ENCODE measurements at regions not wholly inside any gene's neighbourhood (a gene's known extent, or its start where the extent isn't known, plus 50 kb on each side); places are given as distances from the start of the nearest gene placed in this dataset.
"Not testable (repeated sequence)": the region's sequence is repeated elsewhere in the genome, so short reads cannot be mapped to it uniquely, and the experiment has no call there.

GRCh38 chr4:106775636-106776035 is 260.5 kb downstream of the DKK2 start:
- Histone ChIP-seq H2BK120ac (ENCODE audit: low read depth, low read length, poor library complexity, severe bottlenecking) (no peak overlapping the region), H2BK20ac (ENCODE audit: low read depth, low read length, poor library complexity, severe bottlenecking) (no peak overlapping the region), H2AK5ac (ENCODE audit: insufficient read length, low read length) (no peak overlapping the region), H2AFZ (ENCODE audit: low read length) (no peak overlapping the region), H2BK12ac (ENCODE audit: insufficient read length, low read depth, low read length) (no peak overlapping the region), H3K18ac (ENCODE audit: insufficient read length, low read depth, low read length) (no peak overlapping the region), H3K4ac (ENCODE audit: low read depth, low read length) (no peak overlapping the region), H3K79me1 (ENCODE audit: insufficient read depth, low read depth, low read length, poor library complexity, severe bottlenecking) (no peaks in the 10 kb centered on the region), H4K5ac (ENCODE audit: insufficient read length, low read depth, low read length) (no peak overlapping the region), H3K23ac (ENCODE audit: insufficient read length, low read depth, low read length) (no peak overlapping the region), H3K56ac (ENCODE audit: insufficient read length, low read depth, low read length) (no peak overlapping the region), H4K20me1 (ENCODE audit: control insufficient read depth, insufficient read depth, insufficient read length) (no peaks in the 10 kb centered on the region), H3K4me1 (ENCODE audit: insufficient read depth, low read length) (no peaks in the 10 kb centered on the region), H4K8ac (replicated peaks; ENCODE audit: insufficient read length, low read depth, low read length) (no peak overlapping the region), H3K14ac (ENCODE audit: insufficient read depth, low read length) (no peak overlapping the region), H3K27ac (ENCODE audit: insufficient read length, low read depth, low read length) (no peak overlapping the region), H4K91ac (ENCODE audit: insufficient read length, low read depth, low read length) (no peak overlapping the region), H3K9ac (ENCODE audit: extremely low read depth, insufficient read length, low read length) (no peak overlapping the region), H3K9me3 (ENCODE audit: control insufficient read depth, low read depth, low read length) (no peaks in the 10 kb centered on the region), H2BK15ac (ENCODE audit: low read depth, low read length) (no peak overlapping the region), H3K27me3 (ENCODE audit: insufficient read depth, low read length) (no peaks in the 10 kb centered on the region), H3T11ph (ENCODE audit: low read length) (no peak overlapping the region), H3K23me2 (ENCODE audit: insufficient read length, low read depth, low read length, poor library complexity, severe bottlenecking) (no peaks in the 10 kb centered on the region), H3K4me2 (ENCODE audit: insufficient read depth, insufficient read length, low read length) (no peak overlapping the region), H2BK5ac (ENCODE audit: insufficient read length, low read length) (no peak overlapping the region), H3K79me2 (ENCODE audit: insufficient read depth, low read length) (no peaks in the 10 kb centered on the region)
- H3K4me1 Mint-ChIP-seq = no peaks in the 10 kb centered on the region
- no peak for TF ChIP-seq CTCF (conservative IDR thresholded peaks at IDR 0.05)
- no peak for DNase-seq
- H3K27me3 Mint-ChIP-seq (ENCODE audit: low read depth) = no peaks in the 10 kb centered on the region
- WGBS (ENCODE audit: extremely low coverage, insufficient read length, low lambda C conversion rate) = no CpG with 5 or more reads among the region's 1 CpG
- H3K36me3 Mint-ChIP-seq (ENCODE audit: insufficient read depth in 1 of 3, low read depth in 3 of 3) = no peaks in the 10 kb centered on the region
- H3K4me3 Mint-ChIP-seq = no peak overlapping the region
- no peak overlapping the region for H3K27ac Mint-ChIP-seq
- peaks cover 0 to 4% of the 10 kb centered on the region in 2 experiments; a peak in 1 of 5 replicates for H3K9me3 Mint-ChIP-seq

- H4K20me1 ChIP-seq (ENCODE audit: control insufficient read depth, insufficient read depth, insufficient read length); H2BK20ac ChIP-seq (ENCODE audit: low read depth, low read length, poor library complexity, severe bottlenecking); H4K5ac ChIP-seq (ENCODE audit: insufficient read length, low read depth, low read length); H3K9me3 Mint-ChIP-seq; H3K9ac ChIP-seq (ENCODE audit: extremely low read depth, insufficient read length, low read length); H3K14ac ChIP-seq (ENCODE audit: insufficient read depth, low read length); H3K23me2 ChIP-seq (ENCODE audit: insufficient read length, low read depth, low read length, poor library complexity, severe bottlenecking); H3K18ac ChIP-seq (ENCODE audit: insufficient read length, low read depth, low read length); H2AK5ac ChIP-seq (ENCODE audit: insufficient read length, low read length); H3K27me3 Mint-ChIP-seq (ENCODE audit: low read depth); H3K4me1 ChIP-seq (ENCODE audit: insufficient read depth, low read length); H3K36me3 Mint-ChIP-seq (ENCODE audit: insufficient read depth in 1 of 3, low read depth in 3 of 3); H3T11ph ChIP-seq (ENCODE audit: low read length); H2BK12ac ChIP-seq (ENCODE audit: insufficient read length, low read depth, low read length); H3K4me2 ChIP-seq (ENCODE audit: insufficient read depth, insufficient read length, low read length); H3K4me1 Mint-ChIP-seq; H3K4me3 Mint-ChIP-seq; H2AFZ ChIP-seq (ENCODE audit: low read length); H3K4ac ChIP-seq (ENCODE audit: low read depth, low read length); H2BK120ac ChIP-seq (ENCODE audit: low read depth, low read length, poor library complexity, severe bottlenecking); H4K91ac ChIP-seq (ENCODE audit: insufficient read length, low read depth, low read length); H2BK5ac ChIP-seq (ENCODE audit: insufficient read length, low read length); H4K8ac ChIP-seq (replicated peaks; ENCODE audit: insufficient read length, low read depth, low read length); H2BK15ac ChIP-seq (ENCODE audit: low read depth, low read length); H3K9me3 ChIP-seq (ENCODE audit: control insufficient read depth, low read depth, low read length); DNase-seq; H3K79me1 ChIP-seq (ENCODE audit: insufficient read depth, low read depth, low read length, poor library complexity, severe bottlenecking); H3K23ac ChIP-seq (ENCODE audit: insufficient read length, low read depth, low read length); H3K27ac ChIP-seq (ENCODE audit: insufficient read length, low read depth, low read length); H3K27me3 ChIP-seq (ENCODE audit: insufficient read depth, low read length); H3K79me2 ChIP-seq (ENCODE audit: insufficient read depth, low read length); H3K56ac ChIP-seq (ENCODE audit: insufficient read length, low read depth, low read length); H3K27ac Mint-ChIP-seq: not testable (repeated sequence)
- no CpG with 5 or more reads among the region's 1 CpG for WGBS (ENCODE audit: extremely low coverage, insufficient read length, low lambda C conversion rate)
Observed at GRCh38 chr4:106774055-106774454, 262.1 kb downstream of the DKK2 start.

Data from H9 (cell line).